Erythroblast (primary cell): ENCODE measurements at regions not wholly inside any gene's neighbourhood (a gene's known extent, or its start where the extent isn't known, plus 50 kb on each side); places are given as distances from the start of the nearest gene placed in this dataset.

Source experiments
- GATA1 ChIP-seq: IDR thresholded peaks from 2 replicates; pipeline ENCODE4 v1.6.1; 2011; ENCODE audit warnings: low read depth, mild to moderate bottlenecking, control low read depth, low read length, moderate library complexity
- POLR2A ChIP-seq: IDR thresholded peaks from 2 replicates; pipeline ENCODE4 v1.6.1; 2011; ENCODE audit warnings: mild to moderate bottlenecking, low read length

DNA sequence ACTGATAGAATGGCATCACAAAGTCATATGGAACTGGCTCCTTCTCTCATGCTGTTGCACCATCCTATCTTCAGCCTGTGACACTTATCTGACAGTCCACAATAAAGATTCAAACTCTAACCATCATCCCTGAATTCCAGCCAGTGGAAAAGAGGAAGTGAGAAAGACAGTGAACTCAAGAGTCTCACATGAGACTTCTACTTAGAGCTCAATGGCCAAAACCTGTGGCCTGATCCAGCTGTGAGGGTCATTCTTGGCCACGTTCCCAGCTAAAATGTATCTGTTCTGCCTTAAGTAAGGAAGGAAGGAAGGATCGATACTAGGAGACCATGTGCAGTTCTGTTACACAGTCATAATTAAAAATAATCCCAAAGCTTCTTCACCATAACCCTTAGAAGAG is 73.6 kb downstream of the RND3 start:
- TF ChIP-seq POLR2A (no peak), GATA1 (no peak)
